ENCODE measurements at regions not wholly inside any gene's neighbourhood (a gene's known extent, or its start where the extent isn't known, plus 50 kb on each side); places are given as distances from the start of the nearest gene placed in this dataset.

DNA sequence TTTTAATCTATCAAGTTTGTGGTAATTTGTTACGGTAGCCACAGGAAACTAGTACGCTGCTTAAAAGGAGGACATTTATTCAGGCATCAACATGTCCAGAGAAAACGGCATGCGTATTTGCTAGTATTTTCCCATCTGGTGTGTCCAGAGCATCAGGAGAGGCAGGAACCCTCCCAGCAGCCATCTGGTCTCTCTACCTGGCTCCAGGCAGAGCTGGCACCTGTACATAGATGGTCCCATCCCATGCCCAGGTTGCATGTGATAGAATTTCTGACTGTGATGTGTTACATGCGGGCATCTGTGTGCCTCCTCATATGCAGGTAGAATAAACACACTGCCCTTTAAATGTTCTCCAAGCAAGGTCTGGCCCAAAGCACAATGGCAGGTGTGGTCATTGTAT lies 57.9 kb upstream of the PAGE1 start:
- TF ChIP-seq, protein P1, sequence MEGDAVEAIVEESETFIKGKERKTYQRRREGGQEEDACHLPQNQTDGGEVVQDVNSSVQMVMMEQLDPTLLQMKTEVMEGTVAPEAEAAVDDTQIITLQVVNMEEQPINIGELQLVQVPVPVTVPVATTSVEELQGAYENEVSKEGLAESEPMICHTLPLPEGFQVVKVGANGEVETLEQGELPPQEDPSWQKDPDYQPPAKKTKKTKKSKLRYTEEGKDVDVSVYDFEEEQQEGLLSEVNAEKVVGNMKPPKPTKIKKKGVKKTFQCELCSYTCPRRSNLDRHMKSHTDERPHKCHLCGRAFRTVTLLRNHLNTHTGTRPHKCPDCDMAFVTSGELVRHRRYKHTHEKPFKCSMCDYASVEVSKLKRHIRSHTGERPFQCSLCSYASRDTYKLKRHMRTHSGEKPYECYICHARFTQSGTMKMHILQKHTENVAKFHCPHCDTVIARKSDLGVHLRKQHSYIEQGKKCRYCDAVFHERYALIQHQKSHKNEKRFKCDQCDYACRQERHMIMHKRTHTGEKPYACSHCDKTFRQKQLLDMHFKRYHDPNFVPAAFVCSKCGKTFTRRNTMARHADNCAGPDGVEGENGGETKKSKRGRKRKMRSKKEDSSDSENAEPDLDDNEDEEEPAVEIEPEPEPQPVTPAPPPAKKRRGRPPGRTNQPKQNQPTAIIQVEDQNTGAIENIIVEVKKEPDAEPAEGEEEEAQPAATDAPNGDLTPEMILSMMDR (IDR thresholded peaks at IDR 0.05) = no peak

DNA sequence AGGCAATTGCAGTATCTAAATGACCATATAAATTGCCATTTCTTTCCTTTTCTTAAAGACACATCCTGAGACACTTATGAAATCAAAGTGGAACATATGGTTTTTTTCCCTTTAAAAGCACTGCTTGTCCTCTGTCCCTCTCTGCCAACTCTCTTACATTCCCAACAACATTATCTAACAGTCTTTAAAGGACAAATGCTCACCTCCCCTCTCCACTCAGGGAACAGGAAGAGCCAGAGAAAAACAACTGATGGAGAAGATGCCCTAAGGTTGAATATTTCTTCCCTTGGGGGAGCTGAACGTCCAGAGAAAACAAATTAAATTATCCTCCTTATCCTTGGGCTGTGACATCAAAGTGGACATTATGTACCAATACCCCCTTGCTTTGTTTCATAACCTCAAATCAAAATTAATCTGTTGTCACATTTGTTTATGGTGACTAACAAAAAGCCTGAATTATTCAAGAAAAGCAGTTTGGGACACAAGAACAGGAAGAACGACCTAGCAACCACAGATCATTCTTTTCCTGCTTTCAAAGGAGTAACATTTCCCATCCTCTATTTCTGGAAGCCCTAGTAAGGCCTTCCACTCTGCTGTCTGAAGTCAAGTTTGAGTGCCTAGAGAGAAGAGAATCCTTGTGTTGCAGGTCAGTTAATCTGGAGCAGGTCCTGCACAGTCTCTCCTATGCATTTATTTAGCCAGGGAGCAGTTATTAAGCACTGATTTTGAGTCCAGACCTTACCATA lies 52.6 kb upstream of the PAGE1 start:
- TF ChIP-seq, protein P1 (IDR thresholded peaks at IDR 0.05) = no peak

DNA sequence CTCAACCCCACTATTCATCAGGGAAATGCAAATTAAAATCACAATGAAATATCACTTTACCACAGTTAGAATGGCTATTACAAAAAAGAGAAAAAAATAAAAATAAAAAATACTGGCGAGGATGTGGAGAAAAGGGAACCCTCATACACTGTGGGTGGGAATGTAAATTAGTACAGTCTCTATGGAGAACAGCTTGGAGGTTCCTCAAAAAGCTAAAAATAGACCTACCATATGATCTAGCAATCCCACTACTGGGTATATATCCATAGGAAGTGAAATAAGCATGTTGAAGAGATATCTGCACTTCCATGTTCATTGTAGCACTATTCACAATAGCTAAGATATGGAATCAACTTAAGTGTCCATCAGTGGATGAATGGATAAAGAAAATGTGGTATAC lies 50.5 kb upstream of the PAGE1 start:
- TF ChIP-seq, protein P1 (IDR thresholded peaks at IDR 0.05) = no peak

Data from LNCAP (cell line).